ENCODE measurements at regions not wholly inside any gene's neighbourhood (a gene's known extent, or its start where the extent isn't known, plus 50 kb on each side); places are given as distances from the start of the nearest gene placed in this dataset.

DNA sequence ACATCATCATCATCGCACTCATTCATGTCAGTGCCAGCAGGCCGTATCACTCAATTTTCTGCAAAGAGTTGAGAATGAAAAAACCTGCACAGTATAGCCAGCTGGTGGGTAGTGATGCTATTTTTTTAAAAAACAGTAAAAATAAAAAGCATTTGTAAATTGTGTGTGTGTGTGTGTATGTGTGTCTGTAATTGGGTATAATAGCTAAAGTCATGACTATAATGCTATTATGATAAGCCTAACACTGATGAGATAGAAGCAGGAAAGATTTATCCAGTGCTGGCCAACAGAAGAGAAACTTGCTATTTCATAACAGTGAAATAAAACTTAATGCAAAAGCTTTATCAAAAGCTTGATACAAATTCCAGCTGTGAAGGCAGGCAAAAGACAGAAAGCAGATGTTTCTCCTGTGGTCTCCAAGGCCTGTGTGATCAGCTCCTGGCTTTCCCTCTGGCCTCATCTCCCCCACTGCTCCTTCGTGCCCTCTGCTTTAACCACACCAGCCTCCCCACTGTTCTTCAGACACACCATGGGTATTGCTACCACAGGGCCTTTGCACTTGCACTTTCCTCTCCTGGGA, 206.2 kb upstream of the IRX5 start:
- H3K4me3 ChIP-seq (ENCODE audit: low read length in 3 of 3): no peak overlapping the region
- no peak overlapping the region for H3K9ac ChIP-seq (ENCODE audit: low read length in 3 of 3)
- FAIRE-seq: no peak
- TF ChIP-seq, protein P1, sequence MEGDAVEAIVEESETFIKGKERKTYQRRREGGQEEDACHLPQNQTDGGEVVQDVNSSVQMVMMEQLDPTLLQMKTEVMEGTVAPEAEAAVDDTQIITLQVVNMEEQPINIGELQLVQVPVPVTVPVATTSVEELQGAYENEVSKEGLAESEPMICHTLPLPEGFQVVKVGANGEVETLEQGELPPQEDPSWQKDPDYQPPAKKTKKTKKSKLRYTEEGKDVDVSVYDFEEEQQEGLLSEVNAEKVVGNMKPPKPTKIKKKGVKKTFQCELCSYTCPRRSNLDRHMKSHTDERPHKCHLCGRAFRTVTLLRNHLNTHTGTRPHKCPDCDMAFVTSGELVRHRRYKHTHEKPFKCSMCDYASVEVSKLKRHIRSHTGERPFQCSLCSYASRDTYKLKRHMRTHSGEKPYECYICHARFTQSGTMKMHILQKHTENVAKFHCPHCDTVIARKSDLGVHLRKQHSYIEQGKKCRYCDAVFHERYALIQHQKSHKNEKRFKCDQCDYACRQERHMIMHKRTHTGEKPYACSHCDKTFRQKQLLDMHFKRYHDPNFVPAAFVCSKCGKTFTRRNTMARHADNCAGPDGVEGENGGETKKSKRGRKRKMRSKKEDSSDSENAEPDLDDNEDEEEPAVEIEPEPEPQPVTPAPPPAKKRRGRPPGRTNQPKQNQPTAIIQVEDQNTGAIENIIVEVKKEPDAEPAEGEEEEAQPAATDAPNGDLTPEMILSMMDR (IDR thresholded peaks at IDR 0.05; ENCODE audit: borderline replicate concordance, extremely low read depth, insufficient read depth): no peak
- intact Hi-C loops (cut with DNase I): no loop called here
- no peaks in the 10 kb centered on the region for H3K36me3 ChIP-seq (ENCODE audit: control insufficient read depth in 2 of 3, insufficient read depth in 3 of 3, low read length in 3 of 3)
- no peak overlapping the region for H3K27ac ChIP-seq (ENCODE audit: low read depth in 2 of 2, low read length in 2 of 2)
- no peaks in the 10 kb centered on the region for H3K4me1 ChIP-seq (ENCODE audit: control insufficient read depth in 2 of 3, insufficient read depth in 2 of 3, low read depth in 1 of 3, low read length in 3 of 3)
- peak in 1 of 5 donors; percentile 18 for DNase-seq
- no peaks in the 10 kb centered on the region for H3K27me3 ChIP-seq (ENCODE audit: control insufficient read depth, insufficient read depth, low read length)
- H3K9me3 ChIP-seq (ENCODE audit: control insufficient read depth in 2 of 3, insufficient read depth in 1 of 3, low read length in 3 of 3): no peaks in the 10 kb centered on the region

DNA sequence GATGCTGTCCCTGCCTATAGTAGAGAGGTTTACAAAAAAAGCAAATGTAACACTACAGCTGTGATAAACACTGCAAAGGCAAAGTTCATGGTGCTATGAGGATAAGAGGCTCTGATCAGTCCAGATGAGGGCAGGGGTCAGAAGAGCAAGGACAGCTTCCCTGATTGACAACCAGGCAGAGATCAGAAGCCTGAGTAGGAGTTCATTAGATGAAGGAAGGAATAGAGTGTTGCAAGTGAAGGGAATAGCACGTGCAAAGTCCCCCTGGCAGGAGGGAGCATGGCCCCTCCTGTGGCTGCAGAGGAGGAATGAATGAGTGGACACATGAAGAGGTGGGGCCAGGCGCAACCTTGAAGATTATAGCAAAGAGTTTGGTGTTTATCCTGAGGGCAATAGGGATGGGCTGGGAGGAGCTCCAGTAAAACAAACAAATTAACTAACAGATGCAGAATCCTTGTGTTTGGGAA, 208.4 kb upstream of the IRX5 start:
- H3K27me3 ChIP-seq (ENCODE audit: control insufficient read depth, insufficient read depth, low read length): no peaks in the 10 kb centered on the region

GRCh38 chr16:54720259-54720658, 210.4 kb upstream of the IRX5 start:
- DNase-seq (no peak), FAIRE-seq (no peak)
- Histone ChIP-seq H3K4me3 (ENCODE audit: low read length in 3 of 3) (no peak overlapping the region), H3K4me1 (ENCODE audit: control insufficient read depth in 2 of 3, insufficient read depth in 2 of 3, low read depth in 1 of 3, low read length in 3 of 3) (no peaks in the 10 kb centered on the region), H3K9ac (ENCODE audit: low read length in 3 of 3) (no peak overlapping the region), H3K27me3 (ENCODE audit: control insufficient read depth, insufficient read depth, low read length) (no peaks in the 10 kb centered on the region), H3K9me3 (ENCODE audit: control insufficient read depth in 2 of 3, insufficient read depth in 1 of 3, low read length in 3 of 3) (no peaks in the 10 kb centered on the region), H3K36me3 (ENCODE audit: control insufficient read depth in 2 of 3, insufficient read depth in 3 of 3, low read length in 3 of 3) (no peaks in the 10 kb centered on the region), H3K27ac (ENCODE audit: low read depth in 2 of 2, low read length in 2 of 2) (no peak overlapping the region)
- intact Hi-C loops (cut with DNase I): no loop called here
- TF ChIP-seq, protein P1 (IDR thresholded peaks at IDR 0.05; ENCODE audit: borderline replicate concordance, extremely low read depth, insufficient read depth): no peak

More for the DNA sequence above, 208.4 kb upstream of the IRX5 start:
- Histone ChIP-seq H3K4me3 (ENCODE audit: low read length in 3 of 3) (no peak overlapping the region), H3K27ac (ENCODE audit: low read depth in 2 of 2, low read length in 2 of 2) (no peak overlapping the region), H3K9me3 (ENCODE audit: control insufficient read depth in 2 of 3, insufficient read depth in 1 of 3, low read length in 3 of 3) (no peaks in the 10 kb centered on the region), H3K9ac (ENCODE audit: low read length in 3 of 3) (no peak overlapping the region), H3K36me3 (ENCODE audit: control insufficient read depth in 2 of 3, insufficient read depth in 3 of 3, low read length in 3 of 3) (no peaks in the 10 kb centered on the region), H3K4me1 (ENCODE audit: control insufficient read depth in 2 of 3, insufficient read depth in 2 of 3, low read depth in 1 of 3, low read length in 3 of 3) (no peaks in the 10 kb centered on the region)
- no peak for DNase-seq
- FAIRE-seq: no peak
- TF ChIP-seq, protein P1 (IDR thresholded peaks at IDR 0.05; ENCODE audit: borderline replicate concordance, extremely low read depth, insufficient read depth): no peak
- intact Hi-C loops (cut with DNase I): no loop called here

GRCh38 chr16:54719624-54720023, 211.0 kb upstream of the IRX5 start:
- TF ChIP-seq, protein P1 (IDR thresholded peaks at IDR 0.05; ENCODE audit: borderline replicate concordance, extremely low read depth, insufficient read depth): no peak
- no peaks in the 10 kb centered on the region for H3K4me1 ChIP-seq (ENCODE audit: control insufficient read depth in 2 of 3, insufficient read depth in 2 of 3, low read depth in 1 of 3, low read length in 3 of 3)
- H3K9me3 ChIP-seq (ENCODE audit: control insufficient read depth in 2 of 3, insufficient read depth in 1 of 3, low read length in 3 of 3): no peaks in the 10 kb centered on the region
- no peak overlapping the region for H3K4me3 ChIP-seq (ENCODE audit: low read length in 3 of 3)
- H3K36me3 ChIP-seq (ENCODE audit: control insufficient read depth in 2 of 3, insufficient read depth in 3 of 3, low read length in 3 of 3): no peaks in the 10 kb centered on the region
- DNase-seq (no peak), FAIRE-seq (no peak)
- no peak overlapping the region for H3K27ac ChIP-seq (ENCODE audit: low read depth in 2 of 2, low read length in 2 of 2)
- no peak overlapping the region for H3K9ac ChIP-seq (ENCODE audit: low read length in 3 of 3)
- intact Hi-C loops (cut with DNase I): no loop called here
- no peaks in the 10 kb centered on the region for H3K27me3 ChIP-seq (ENCODE audit: control insufficient read depth, insufficient read depth, low read length)
